ENCODE measurements at regions not wholly inside any gene's neighbourhood (a gene's known extent, or its start where the extent isn't known, plus 50 kb on each side); places are given as distances from the start of the nearest gene placed in this dataset.

- Histone ChIP-seq H3K9me3 (ENCODE audit: insufficient read depth, low read length) (no peaks in the 10 kb centered on the region), H4K20me1 (ENCODE audit: low read depth, low read length) (no peaks in the 10 kb centered on the region), H2AFZ (ENCODE audit: low read depth, low read length, severe bottlenecking) (no peak overlapping the region), H3K4me2 (ENCODE audit: low read depth, low read length, poor library complexity, severe bottlenecking) (no peak overlapping the region), H3K9me2 (replicated peaks; ENCODE audit: insufficient read depth, low read length) (no peaks in the 10 kb centered on the region), H3K27me3 (ENCODE audit: low read length) (no peaks in the 10 kb centered on the region), H3K36me3 (ENCODE audit: low read length) (no peaks in the 10 kb centered on the region), H3K4me3 (ENCODE audit: insufficient read depth, low read length, poor library complexity, severe bottlenecking) (no peak overlapping the region), H3F3A (ENCODE audit: insufficient read depth) (no peaks in the 10 kb centered on the region), H3K79me2 (ENCODE audit: insufficient read depth, low read length) (no peaks in the 10 kb centered on the region), H3K9ac (ENCODE audit: low read length) (no peak overlapping the region), H3K27ac (ENCODE audit: low read depth, low read length) (no peak overlapping the region)
- no peak for TF ChIP-seq EZH2phosphoT487 (conservative IDR thresholded peaks at IDR 0.05; ENCODE audit: low read length)
- TF ChIP-seq, protein P1, sequence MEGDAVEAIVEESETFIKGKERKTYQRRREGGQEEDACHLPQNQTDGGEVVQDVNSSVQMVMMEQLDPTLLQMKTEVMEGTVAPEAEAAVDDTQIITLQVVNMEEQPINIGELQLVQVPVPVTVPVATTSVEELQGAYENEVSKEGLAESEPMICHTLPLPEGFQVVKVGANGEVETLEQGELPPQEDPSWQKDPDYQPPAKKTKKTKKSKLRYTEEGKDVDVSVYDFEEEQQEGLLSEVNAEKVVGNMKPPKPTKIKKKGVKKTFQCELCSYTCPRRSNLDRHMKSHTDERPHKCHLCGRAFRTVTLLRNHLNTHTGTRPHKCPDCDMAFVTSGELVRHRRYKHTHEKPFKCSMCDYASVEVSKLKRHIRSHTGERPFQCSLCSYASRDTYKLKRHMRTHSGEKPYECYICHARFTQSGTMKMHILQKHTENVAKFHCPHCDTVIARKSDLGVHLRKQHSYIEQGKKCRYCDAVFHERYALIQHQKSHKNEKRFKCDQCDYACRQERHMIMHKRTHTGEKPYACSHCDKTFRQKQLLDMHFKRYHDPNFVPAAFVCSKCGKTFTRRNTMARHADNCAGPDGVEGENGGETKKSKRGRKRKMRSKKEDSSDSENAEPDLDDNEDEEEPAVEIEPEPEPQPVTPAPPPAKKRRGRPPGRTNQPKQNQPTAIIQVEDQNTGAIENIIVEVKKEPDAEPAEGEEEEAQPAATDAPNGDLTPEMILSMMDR (IDR thresholded peaks at IDR 0.05; ENCODE audit: insufficient read depth, low read length, poor library complexity, severe bottlenecking): no peak
Measured at GRCh38 chr6:164924674-164925073, 384.7 kb downstream of the C6orf118 start.

DNA sequence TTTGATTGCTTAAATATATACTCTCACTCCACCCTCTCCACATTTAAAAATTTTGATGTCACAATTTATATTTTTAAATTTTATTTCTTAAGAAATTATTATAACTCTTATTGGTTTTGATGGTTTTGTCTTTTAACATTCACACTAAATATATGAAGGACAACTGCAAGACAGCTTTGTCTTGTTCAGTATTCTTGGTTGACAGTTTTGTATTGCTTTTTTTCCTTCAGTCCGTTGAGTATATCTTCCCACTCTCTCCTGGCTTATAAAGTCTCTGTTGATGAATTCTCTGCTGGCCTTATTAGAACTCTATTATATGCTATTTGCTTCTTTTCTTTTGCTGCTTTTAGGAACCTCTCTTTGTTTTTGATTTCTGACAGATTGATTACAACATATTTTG lies 392.2 kb downstream of the C6orf118 start:
- Histone ChIP-seq H3K9me2 (replicated peaks; ENCODE audit: insufficient read depth, low read length) (no peaks in the 10 kb centered on the region), H4K20me1 (ENCODE audit: low read depth, low read length) (no peaks in the 10 kb centered on the region)
- TF ChIP-seq EZH2phosphoT487 (conservative IDR thresholded peaks at IDR 0.05; ENCODE audit: low read length): no peak
- TF ChIP-seq, protein P1 (IDR thresholded peaks at IDR 0.05; ENCODE audit: insufficient read depth, low read length, poor library complexity, severe bottlenecking): no peak

DNA sequence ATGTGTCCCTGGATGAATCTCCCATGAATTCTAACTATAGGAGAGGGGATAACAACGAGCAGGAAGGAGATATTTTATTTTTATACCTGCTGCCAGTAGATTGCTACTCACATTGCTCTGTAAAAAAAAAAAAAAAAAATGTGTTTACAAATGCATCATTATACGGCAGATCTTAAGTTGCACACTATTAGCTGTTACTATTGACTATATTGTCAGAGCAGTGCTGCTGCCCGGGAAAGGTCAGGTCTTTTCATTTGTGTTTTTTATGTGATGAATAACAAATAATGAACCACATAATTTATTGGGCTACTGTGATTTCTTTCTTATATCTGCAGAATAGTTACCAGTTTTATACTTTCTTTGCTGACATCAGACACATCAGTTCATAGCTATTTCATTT lies 393.3 kb downstream of the C6orf118 start:
- no peaks in the 10 kb centered on the region for H4K20me1 ChIP-seq (ENCODE audit: low read depth, low read length)
- no peaks in the 10 kb centered on the region for H3K79me2 ChIP-seq (ENCODE audit: insufficient read depth, low read length)
- no peak overlapping the region for H2AFZ ChIP-seq (ENCODE audit: low read depth, low read length, severe bottlenecking)
- H3K4me2 ChIP-seq (ENCODE audit: low read depth, low read length, poor library complexity, severe bottlenecking): no peak overlapping the region
- no peaks in the 10 kb centered on the region for H3K9me2 ChIP-seq (replicated peaks; ENCODE audit: insufficient read depth, low read length)
- TF ChIP-seq, protein P1 (IDR thresholded peaks at IDR 0.05; ENCODE audit: insufficient read depth, low read length, poor library complexity, severe bottlenecking): no peak
- no peak for TF ChIP-seq EZH2phosphoT487 (conservative IDR thresholded peaks at IDR 0.05; ENCODE audit: low read length)
- H3F3A ChIP-seq (ENCODE audit: insufficient read depth): no peaks in the 10 kb centered on the region
- H3K27me3 ChIP-seq (ENCODE audit: low read length): no peaks in the 10 kb centered on the region
- H3K36me3 ChIP-seq (ENCODE audit: low read length): no peaks in the 10 kb centered on the region
- H3K9ac ChIP-seq (ENCODE audit: low read length): no peak overlapping the region
- no peaks in the 10 kb centered on the region for H3K9me3 ChIP-seq (ENCODE audit: insufficient read depth, low read length)
- H3K4me3 ChIP-seq (ENCODE audit: insufficient read depth, low read length, poor library complexity, severe bottlenecking): no peak overlapping the region
- no peak overlapping the region for H3K27ac ChIP-seq (ENCODE audit: low read depth, low read length)

More for the DNA sequence above, 392.2 kb downstream of the C6orf118 start:
- no peak overlapping the region for H3K4me2 ChIP-seq (ENCODE audit: low read depth, low read length, poor library complexity, severe bottlenecking)
- no peaks in the 10 kb centered on the region for H3K79me2 ChIP-seq (ENCODE audit: insufficient read depth, low read length)
- no peak overlapping the region for H2AFZ ChIP-seq (ENCODE audit: low read depth, low read length, severe bottlenecking)
- H3K4me3 ChIP-seq (ENCODE audit: insufficient read depth, low read length, poor library complexity, severe bottlenecking): no peak overlapping the region
- H3K9ac ChIP-seq (ENCODE audit: low read length): no peak overlapping the region
- H3K27ac ChIP-seq (ENCODE audit: low read depth, low read length): no peak overlapping the region
- no peaks in the 10 kb centered on the region for H3F3A ChIP-seq (ENCODE audit: insufficient read depth)
- no peaks in the 10 kb centered on the region for H3K9me3 ChIP-seq (ENCODE audit: insufficient read depth, low read length)
- H3K36me3 ChIP-seq (ENCODE audit: low read length): no peaks in the 10 kb centered on the region
- no peaks in the 10 kb centered on the region for H3K27me3 ChIP-seq (ENCODE audit: low read length)
